Activated T-cell treated with anti-CD3 and anti-CD28 coated beads, Interleukin-2, amount 50 U/mL, for 24 hours (primary cell): ENCODE measurements at regions not wholly inside any gene's neighbourhood (a gene's known extent, or its start where the extent isn't known, plus 50 kb on each side); places are given as distances from the start of the nearest gene placed in this dataset.
A peak's percentile ranks its signal among the peaks of the same experiment; 100 is the strongest.

Experiments
- DNase-seq: peaks from one replicate; pipeline ENCODE4 v3.0.0-alpha.2; 2020
- H3K27ac Mint-ChIP-seq: 2 replicates; pipeline ENCODE4 v1.8.0; 2020; ENCODE audit warnings: mild to moderate bottlenecking, mixed read lengths
- H3K27me3 Mint-ChIP-seq: 2 replicates; pipeline ENCODE4 v1.8.0; 2020; ENCODE audit warnings: mixed read lengths
- H3K36me3 Mint-ChIP-seq: 2 replicates; pipeline ENCODE4 v1.8.0; 2020; ENCODE audit warnings: low read depth, mixed read lengths
- H3K4me1 Mint-ChIP-seq: 2 replicates; pipeline ENCODE4 v1.8.0; 2020; ENCODE audit warnings: low read depth, mixed read lengths
- H3K4me3 Mint-ChIP-seq: 2 replicates; pipeline ENCODE4 v1.8.0; 2020; ENCODE audit warnings: mild to moderate bottlenecking, moderate library complexity, mixed read lengths
- H3K9me3 Mint-ChIP-seq: 2 replicates; pipeline ENCODE4 v1.8.0; 2020; ENCODE audit warnings: mixed read lengths

- peaks cover 15% of the 10 kb centered on the region for H3K9me3 Mint-ChIP-seq
- DNase-seq: no peak
Observed at GRCh38 chr3:109806929-109807328, 469.6 kb upstream of the DPPA4 start.

GRCh38 chr3:109809513-109809912 lies 472.2 kb upstream of the DPPA4 start:
- Mint-ChIP-seq H3K9me3 (peaks cover 11% of the 10 kb centered on the region), H3K4me3 (no peak overlapping the region), H3K4me1 (peaks cover 44% of the 10 kb centered on the region), H3K36me3 (no peaks in the 10 kb centered on the region), H3K27me3 (no peaks in the 10 kb centered on the region), H3K27ac (no peak overlapping the region)
- DNase-seq: no peak

More at GRCh38 chr3:109806929-109807328, 469.6 kb upstream of the DPPA4 start:
- no peaks in the 10 kb centered on the region for H3K36me3 Mint-ChIP-seq
- peaks cover 56% of the 10 kb centered on the region for H3K4me1 Mint-ChIP-seq
- peak overlapping the region; percentile 74 for H3K27ac Mint-ChIP-seq
- H3K4me3 Mint-ChIP-seq: peak overlapping the region; percentile 56
- H3K27me3 Mint-ChIP-seq: no peaks in the 10 kb centered on the region

- no peak for DNase-seq
- H3K4me1 Mint-ChIP-seq: no peaks in the 10 kb centered on the region
- peaks cover 7% of the 10 kb centered on the region for H3K9me3 Mint-ChIP-seq
- no peaks in the 10 kb centered on the region for H3K36me3 Mint-ChIP-seq
- no peak overlapping the region for H3K4me3 Mint-ChIP-seq
- no peak overlapping the region for H3K27ac Mint-ChIP-seq
- no peaks in the 10 kb centered on the region for H3K27me3 Mint-ChIP-seq
Observed at GRCh38 chr3:109818081-109818480, 480.7 kb upstream of the DPPA4 start.

GRCh38 chr3:109819734-109820133 lies 482.4 kb upstream of the DPPA4 start:
- Mint-ChIP-seq H3K9me3 (peaks cover 2% of the 10 kb centered on the region), H3K4me3 (no peak overlapping the region), H3K27me3 (no peaks in the 10 kb centered on the region), H3K36me3 (no peaks in the 10 kb centered on the region), H3K27ac (no peak overlapping the region), H3K4me1 (no peaks in the 10 kb centered on the region)
- no peak for DNase-seq

- Mint-ChIP-seq H3K4me3 (no peak overlapping the region), H3K36me3 (no peaks in the 10 kb centered on the region), H3K9me3 (no peaks in the 10 kb centered on the region), H3K4me1 (no peaks in the 10 kb centered on the region), H3K27me3 (no peaks in the 10 kb centered on the region), H3K27ac (no peak overlapping the region)
- no peak for DNase-seq
Observed at GRCh38 chr3:109825971-109826810, 488.8 kb upstream of the DPPA4 start.

GRCh38 chr3:109831403-109831802 lies 494.1 kb upstream of the DPPA4 start:
- Mint-ChIP-seq H3K27me3 (no peaks in the 10 kb centered on the region), H3K27ac (no peak overlapping the region), H3K9me3 (no peaks in the 10 kb centered on the region), H3K4me1 (peaks cover 2% of the 10 kb centered on the region), H3K4me3 (no peak overlapping the region), H3K36me3 (no peaks in the 10 kb centered on the region)
- no peak for DNase-seq

GRCh38 chr3:109835958-109836357 lies 498.6 kb upstream of the DPPA4 start:
- H3K4me1 Mint-ChIP-seq: peaks cover 2% of the 10 kb centered on the region
- no peaks in the 10 kb centered on the region for H3K9me3 Mint-ChIP-seq
- no peak overlapping the region for H3K27ac Mint-ChIP-seq
- DNase-seq: no peak
- H3K27me3 Mint-ChIP-seq: no peaks in the 10 kb centered on the region
- no peaks in the 10 kb centered on the region for H3K36me3 Mint-ChIP-seq
- no peak overlapping the region for H3K4me3 Mint-ChIP-seq

- Mint-ChIP-seq H3K36me3 (peaks cover 12% of the 10 kb centered on the region), H3K4me3 (no peak overlapping the region), H3K9me3 (peaks cover 23% of the 10 kb centered on the region), H3K27ac (no peak overlapping the region), H3K27me3 (no peaks in the 10 kb centered on the region), H3K4me1 (peaks cover 17% of the 10 kb centered on the region)
- DNase-seq: no peak
Observed at GRCh38 chr3:109851854-109852253, 514.5 kb upstream of the DPPA4 start.

GRCh38 chr3:109852283-109852682 lies 514.9 kb upstream of the DPPA4 start:
- H3K27ac Mint-ChIP-seq: no peak overlapping the region
- peaks cover 12% of the 10 kb centered on the region for H3K36me3 Mint-ChIP-seq
- no peak overlapping the region for H3K4me3 Mint-ChIP-seq

GRCh38 chr3:109853077-109853731 lies 515.9 kb upstream of the DPPA4 start:
- no peaks in the 10 kb centered on the region for H3K27me3 Mint-ChIP-seq
- DNase-seq: no peak
- H3K4me1 Mint-ChIP-seq: peaks cover 17% of the 10 kb centered on the region
- H3K4me3 Mint-ChIP-seq: no peak overlapping the region
- H3K27ac Mint-ChIP-seq: no peak overlapping the region
- H3K36me3 Mint-ChIP-seq: peaks cover 12% of the 10 kb centered on the region
- peaks cover 21% of the 10 kb centered on the region for H3K9me3 Mint-ChIP-seq

More at GRCh38 chr3:109852283-109852682, 514.9 kb upstream of the DPPA4 start:
- Mint-ChIP-seq H3K9me3 (peaks cover 23% of the 10 kb centered on the region), H3K4me1 (peaks cover 17% of the 10 kb centered on the region), H3K27me3 (no peaks in the 10 kb centered on the region)
- DNase-seq: no peak

GRCh38 chr3:109863701-109864100 lies 526.4 kb upstream of the DPPA4 start:
- H3K9me3 Mint-ChIP-seq: peaks cover 2% of the 10 kb centered on the region
- DNase-seq: no peak
- H3K36me3 Mint-ChIP-seq: no peaks in the 10 kb centered on the region
- no peak overlapping the region for H3K4me3 Mint-ChIP-seq
- H3K27ac Mint-ChIP-seq: no peak overlapping the region
- H3K27me3 Mint-ChIP-seq: no peaks in the 10 kb centered on the region
- H3K4me1 Mint-ChIP-seq: peaks cover 2% of the 10 kb centered on the region

GRCh38 chr3:109864452-109864851 lies 527.1 kb upstream of the DPPA4 start:
- Mint-ChIP-seq H3K27ac (no peak overlapping the region), H3K27me3 (no peaks in the 10 kb centered on the region), H3K36me3 (no peaks in the 10 kb centered on the region), H3K4me1 (peaks cover 2% of the 10 kb centered on the region), H3K9me3 (peaks cover 2% of the 10 kb centered on the region), H3K4me3 (no peak overlapping the region)
- DNase-seq: no peak

- H3K4me3 Mint-ChIP-seq: no peak overlapping the region
Observed at GRCh38 chr3:109869586-109869985, 532.2 kb upstream of the DPPA4 start.

GRCh38 chr3:109874896-109875708 lies 537.8 kb upstream of the DPPA4 start:
- Mint-ChIP-seq H3K4me3 (no peak overlapping the region), H3K9me3 (peaks cover 4% of the 10 kb centered on the region), H3K36me3 (no peaks in the 10 kb centered on the region), H3K27me3 (no peaks in the 10 kb centered on the region), H3K27ac (no peak overlapping the region), H3K4me1 (no peaks in the 10 kb centered on the region)
- no peak for DNase-seq

More at GRCh38 chr3:109869586-109869985, 532.2 kb upstream of the DPPA4 start:
- H3K36me3 Mint-ChIP-seq: no peaks in the 10 kb centered on the region
- no peak for DNase-seq
- no peak overlapping the region for H3K27ac Mint-ChIP-seq
- no peaks in the 10 kb centered on the region for H3K9me3 Mint-ChIP-seq
- no peaks in the 10 kb centered on the region for H3K27me3 Mint-ChIP-seq
- H3K4me1 Mint-ChIP-seq: no peaks in the 10 kb centered on the region
